CD4-positive, alpha-beta T cell treated with Interleukin-4 for 4 hours (primary cell): ENCODE measurements at regions not wholly inside any gene's neighbourhood (a gene's known extent, or its start where the extent isn't known, plus 50 kb on each side); places are given as distances from the start of the nearest gene placed in this dataset.
"Not testable (repeated sequence)": the region's sequence is repeated elsewhere in the genome, so short reads cannot be mapped to it uniquely, and the experiment has no call there.

ENCODE experiments used
- DNase-seq: peaks from one replicate; pipeline ENCODE4 v3.0.0-alpha.2; 2020

DNA sequence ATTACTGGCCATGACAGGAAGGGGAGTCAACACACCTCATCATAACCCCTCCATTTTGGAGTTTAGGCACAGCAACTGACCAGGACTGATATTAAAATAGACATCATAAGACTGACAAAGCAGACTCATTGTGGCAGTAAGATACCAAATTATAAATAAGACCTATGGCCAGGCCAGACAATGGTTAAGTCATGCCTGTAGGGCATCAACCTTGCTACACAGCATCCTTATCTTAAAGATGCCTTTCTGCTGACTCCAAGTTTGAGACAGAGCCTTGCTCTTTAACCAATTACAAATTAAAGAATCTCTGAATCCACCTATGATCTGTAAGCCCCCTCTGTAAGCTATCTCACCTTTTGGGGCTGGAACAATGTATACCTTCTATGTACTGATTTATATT, 65.5 kb downstream of the VCX2 start:
- no peak for DNase-seq

DNA sequence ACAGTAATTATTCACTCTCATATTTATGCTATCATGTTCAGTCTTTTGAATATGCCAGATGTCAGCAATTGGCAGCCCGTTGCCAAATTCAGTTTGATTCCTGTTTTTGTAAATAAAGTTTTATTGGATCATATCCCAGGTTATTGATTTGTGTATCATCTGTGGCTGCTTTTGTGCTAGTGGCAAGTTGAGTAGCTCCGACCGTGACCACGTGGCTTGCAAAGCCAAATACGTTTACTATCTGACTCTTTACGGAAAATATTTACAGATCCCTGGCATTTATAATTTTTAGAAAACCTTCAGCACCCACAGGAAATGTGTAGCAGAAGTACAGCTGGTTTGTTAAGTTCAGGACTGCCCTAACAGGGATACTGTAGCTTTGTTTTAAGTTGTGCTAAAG, 67.4 kb downstream of the VCX2 start:
- no peak for DNase-seq

DNA sequence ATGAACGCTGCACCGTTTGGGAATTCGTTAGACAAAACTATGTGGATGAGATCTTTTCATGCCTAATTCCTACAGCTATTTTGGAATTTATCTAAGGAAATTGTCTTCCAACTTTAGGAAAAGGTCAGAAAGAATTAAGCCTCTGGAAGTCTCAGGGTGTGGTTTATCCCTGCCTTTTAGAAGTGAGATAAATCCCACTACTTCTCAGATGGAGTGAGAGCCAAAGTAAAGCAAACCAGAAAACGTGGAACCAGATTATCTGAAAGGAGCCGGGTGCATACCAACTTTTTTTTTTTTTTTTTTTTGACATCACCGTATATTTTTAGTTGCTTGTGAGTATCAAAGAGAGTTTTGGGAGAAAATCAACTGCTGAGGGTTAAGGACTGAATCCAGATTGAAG, 79.6 kb downstream of the VCX2 start:
- DNase-seq, result no peak

DNA sequence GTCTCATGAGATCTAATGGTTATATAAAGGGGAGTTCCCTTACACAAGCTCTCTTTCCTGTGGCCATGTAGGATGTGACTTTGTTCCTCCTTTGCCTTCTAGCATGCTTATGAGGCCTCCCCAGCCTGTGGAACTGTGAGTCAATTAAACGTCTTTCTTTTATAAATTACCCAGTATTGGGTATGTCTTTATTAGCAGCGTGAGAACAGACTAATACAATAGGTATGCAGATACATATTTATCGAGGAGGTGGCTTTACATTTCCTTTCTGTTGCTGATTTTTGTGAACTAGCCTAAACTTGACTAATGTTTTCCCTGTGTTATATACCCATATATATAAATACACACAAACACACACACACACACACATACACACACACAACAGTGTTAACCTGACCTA, 80.2 kb downstream of the VCX2 start:
- no peak for DNase-seq

DNA sequence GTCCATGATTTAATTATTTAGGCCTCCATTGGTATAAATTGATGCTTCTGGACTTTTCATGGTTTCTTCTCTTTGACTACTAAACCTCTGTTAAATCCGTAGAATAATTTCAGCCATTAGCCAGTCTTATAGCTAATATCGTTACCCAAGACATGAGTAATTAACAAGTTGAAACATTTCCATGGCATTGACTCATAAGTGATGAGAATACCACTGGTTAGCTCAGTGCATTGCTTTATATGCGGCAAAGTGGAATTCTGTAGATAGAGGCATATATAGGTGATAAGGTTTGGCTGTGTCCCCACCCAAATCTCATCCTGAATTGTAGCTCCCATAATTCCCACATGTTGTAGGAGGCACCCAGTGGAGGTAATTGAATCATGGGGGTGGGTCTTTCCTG, 80.6 kb downstream of the VCX2 start:
- no peak for DNase-seq

DNA sequence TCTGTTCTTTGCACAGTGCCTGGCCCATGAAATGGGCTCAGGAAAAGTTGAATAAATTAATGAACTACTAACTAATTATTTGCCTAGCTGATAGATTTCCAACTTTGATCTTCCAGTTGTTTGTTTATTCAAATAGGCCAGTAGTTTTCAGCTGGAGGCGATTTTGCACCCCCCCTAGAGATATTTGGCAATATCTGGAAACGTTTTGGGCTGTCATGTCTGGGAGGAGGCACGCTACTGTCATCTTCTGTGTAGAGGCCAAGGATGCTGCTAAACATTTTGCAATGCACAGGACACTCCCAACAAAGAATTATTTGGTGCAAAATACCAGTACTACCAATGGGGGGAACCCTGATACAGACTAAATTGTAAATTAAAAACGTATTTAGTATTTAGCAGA, 81.9 kb downstream of the VCX2 start:
- DNase-seq, result no peak

DNA sequence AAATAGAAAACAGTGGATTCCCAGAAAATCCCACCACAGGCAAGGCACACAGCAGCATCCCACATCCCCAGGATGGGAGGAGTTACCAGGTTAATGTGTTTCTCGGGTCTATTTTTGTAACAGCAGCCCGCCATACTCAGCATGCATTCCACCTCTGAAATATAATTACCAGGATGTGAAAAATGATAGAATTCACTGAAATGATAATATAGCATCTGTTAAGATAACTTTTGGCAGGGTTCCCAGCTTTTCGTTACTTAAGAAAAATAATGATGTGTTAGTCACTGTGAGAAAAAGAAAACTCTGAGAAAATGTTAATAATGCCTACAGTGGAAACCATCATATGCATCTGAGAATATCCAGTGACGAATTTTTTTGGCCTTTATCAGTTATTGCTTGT, 87.1 kb downstream of the VCX2 start:
- no peak for DNase-seq

DNA sequence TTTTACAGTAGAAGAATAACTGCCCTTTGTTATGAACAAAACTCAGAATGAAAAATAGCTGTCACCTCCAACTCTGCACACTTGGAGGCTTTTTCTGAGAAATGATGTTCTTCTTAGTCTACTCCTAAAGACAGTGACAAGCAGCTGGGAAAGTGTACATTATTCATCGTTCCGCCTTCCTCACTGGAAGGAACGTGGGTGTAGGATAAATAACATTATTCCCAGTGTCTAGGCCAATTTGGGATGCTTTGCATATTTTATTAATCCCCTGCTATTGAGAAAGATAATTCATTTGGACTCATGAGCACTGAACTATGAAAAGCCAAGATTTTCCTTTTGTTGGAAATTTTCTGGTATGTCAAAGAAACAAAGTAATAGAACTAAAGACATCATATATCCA, 87.8 kb downstream of the VCX2 start:
- no peak for DNase-seq

DNA sequence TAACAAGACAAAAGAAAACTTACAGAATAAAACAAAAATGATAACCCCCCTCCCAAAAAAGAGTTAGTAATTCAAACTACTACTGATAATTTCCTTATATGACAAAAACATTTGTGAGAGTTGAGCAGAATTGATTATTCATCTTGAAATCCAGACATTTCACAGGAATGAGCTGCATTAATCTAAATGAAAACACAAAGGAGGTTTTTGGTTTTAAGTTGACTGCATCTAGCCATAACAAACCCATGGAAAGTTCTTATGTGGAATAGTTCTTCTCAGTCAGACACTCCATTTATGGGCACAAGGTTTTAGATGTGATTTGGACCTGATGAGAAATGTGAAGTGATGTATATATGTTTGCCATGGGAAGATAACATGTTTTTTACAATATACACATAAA, 95.4 kb downstream of the VCX2 start:
- no peak for DNase-seq

DNA sequence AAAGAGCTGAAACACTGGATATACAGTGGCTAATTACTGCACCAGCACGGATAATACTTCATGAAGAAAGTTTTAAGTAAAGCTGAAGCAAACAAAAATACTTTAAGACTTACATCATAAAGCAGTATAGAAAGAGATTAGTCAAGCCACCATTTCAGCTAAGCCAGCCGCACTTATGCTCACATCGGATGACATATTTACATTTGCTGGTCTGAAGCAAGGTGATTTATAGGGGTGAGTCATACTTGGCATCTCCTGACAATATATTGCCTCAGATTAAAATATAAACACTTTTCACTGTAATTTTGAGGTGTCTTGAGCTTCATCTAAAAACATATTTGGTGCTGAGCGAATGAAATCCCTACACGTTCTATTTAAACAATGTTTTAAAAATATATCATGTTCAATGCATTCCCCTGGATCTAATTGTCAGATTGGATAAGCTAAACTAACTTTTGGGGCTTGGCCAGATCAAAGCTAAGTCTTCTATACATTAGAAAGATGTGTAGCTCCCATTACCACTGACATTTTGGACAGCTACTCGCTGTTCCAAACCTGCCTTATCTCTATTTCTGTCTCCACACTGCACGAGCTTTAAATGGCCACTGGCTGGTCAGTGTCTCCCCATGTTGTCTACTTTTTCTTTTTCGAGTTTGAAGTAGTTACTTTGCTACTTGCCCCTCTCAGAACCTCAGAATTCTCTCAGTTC, 103.2 kb downstream of the VCX2 start:
- DNase-seq, result no peak

DNA sequence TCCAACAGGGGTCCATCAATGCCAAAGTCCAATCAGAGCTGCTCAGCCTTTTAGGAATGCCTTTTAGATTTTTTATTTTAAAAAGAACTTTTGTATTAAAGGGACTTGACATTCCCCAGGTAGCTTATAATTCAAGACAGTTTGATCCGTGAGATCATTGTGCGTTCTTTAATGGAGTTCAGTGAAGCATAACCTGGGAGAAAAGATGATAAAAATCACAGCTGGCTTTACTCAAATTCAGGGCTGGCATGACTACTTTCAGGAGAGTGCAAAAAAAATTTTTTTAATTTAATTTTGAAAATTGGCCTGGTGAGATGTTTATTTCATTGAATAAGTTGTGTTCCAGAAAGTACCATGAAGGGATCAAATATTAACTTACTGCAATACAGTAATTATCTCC, 118.2 kb downstream of the VCX2 start:
- no peak for DNase-seq

DNA sequence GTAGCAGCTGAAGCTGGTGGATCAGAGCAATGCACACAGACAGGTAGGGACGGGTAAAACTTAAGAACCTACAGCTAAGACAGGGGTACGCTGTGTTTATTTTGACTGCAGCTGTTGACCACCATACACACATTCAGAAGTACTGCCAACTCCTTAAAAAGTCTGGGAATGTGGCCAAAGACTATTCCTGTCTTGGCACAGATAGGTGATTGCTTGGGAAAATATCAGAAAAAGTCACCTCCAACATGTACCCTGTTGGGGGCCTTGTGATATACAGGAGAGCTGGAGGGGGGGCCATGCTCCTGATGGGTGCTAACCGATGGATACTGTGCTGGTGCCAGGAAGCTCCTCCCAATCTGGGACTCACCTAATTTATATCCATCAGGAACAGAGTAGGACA, 121.2 kb downstream of the VCX2 start:
- DNase-seq, result no peak

DNA sequence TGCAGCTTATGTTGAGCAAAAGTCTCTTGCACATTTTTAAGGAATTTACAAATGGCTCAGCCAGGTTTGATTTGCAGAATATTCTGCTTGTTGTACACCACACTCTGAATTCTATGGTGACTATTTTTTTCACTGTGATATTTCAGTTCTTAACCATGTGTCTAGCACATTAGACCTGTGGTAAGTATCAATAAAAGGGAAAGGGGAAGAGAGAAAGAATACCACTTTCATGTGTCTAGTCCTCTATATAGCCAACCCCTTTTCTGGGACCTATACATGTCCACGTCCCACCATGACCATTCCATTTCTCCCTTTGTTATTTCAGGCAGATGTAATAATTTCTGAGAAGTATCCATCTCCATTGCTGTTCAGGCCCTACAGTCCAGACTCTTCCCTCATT, 121.3 kb upstream of the PNPLA4 start:
- no peak for DNase-seq

DNA sequence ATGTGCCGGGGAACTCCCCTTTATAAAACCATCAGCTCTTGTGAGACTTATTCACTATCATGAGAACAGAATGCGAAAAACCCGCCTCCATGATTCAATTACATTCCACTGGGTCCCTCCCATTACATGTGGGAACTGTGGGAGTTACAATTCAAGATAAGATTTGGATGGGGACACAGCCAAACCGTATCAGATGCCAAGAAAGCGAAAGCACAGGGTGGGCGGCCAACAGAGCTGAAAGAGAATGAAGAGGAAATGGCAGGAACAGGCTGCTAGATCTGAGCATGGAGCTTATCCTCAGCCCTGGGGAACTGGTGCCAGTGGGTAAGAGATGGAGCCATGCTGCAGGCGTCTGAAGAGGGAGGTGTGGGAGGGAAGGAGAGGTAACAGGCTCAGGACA, 117.7 kb upstream of the PNPLA4 start:
- no peak for DNase-seq

DNA sequence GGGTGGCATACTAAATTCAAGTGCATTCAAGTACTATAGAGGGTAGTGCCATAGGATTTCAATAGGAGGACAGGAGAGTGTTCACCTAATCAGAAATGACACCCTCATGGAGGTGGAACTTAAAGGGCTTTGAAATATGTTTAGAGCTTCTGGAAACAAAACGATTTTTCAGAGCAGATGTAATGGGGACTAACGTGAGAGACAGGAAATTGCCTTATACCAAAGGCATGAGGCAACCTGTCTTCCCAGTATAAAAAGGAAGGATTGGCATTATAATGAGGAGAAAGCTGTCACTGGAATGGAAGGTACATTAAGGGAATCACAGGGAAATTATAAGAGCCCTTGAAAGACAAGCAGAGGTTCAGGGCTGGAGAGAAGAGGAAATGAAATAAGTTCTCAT, 116.3 kb upstream of the PNPLA4 start:
- no peak for DNase-seq

DNA sequence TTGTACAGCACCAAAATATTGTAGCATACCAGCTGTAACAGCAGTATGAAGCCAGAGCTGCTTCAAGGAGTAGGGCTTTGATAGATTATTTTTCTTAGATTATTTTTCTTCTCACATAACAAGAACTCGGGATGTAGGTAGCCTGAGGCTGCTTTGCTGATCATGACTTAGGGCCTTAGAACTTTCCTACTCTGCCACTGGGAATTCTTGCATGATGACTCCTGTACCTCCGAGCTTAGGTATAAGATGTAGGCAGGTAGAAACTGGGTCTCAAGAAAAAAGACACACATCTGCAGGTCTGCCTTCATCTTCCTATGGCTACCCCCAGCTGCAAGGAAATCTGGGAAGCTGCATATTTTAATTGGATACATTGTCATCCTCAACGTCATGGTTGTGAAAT, 115.9 kb upstream of the PNPLA4 start:
- DNase-seq, result no peak

DNA sequence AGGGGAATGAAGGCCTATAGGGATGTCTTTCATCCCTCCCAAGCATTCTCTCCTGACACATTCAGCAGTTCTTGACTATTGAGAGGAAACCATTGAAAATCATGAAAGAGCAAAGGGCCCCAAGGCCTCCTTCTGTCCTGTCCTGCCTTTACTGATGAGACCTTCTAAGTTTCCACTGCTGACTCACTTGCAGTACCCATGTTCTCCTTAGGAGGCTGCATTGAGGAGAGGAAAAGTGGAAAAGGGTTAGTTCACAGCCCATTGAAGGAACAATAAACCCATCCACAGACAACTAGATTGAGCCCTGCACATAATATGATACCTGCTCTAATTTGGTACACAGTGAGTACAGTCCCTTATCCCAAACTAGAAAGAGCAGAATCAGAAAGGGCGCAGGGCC, 115.1 kb upstream of the PNPLA4 start:
- no peak for DNase-seq

DNA sequence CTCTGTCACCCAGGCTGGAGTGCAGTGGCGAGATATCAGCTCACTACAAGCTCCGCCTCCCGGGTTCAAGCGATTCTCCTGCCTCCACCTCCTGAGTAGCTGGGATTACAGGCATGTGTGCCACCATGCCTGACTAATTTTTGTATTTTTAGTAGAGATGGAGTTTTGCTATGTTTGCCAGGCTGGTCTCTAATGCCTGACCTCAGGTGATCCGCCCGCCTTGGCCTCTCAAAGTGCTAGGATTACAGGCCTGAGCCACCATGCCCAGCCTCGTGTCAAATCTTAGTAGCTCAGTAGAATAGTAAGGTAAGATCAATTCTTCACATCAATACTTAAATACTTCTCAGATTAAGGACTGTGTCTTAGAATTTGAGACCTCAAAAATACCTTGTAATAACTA, 112.5 kb upstream of the PNPLA4 start:
- DNase-seq, result not testable (repeated sequence)

DNA sequence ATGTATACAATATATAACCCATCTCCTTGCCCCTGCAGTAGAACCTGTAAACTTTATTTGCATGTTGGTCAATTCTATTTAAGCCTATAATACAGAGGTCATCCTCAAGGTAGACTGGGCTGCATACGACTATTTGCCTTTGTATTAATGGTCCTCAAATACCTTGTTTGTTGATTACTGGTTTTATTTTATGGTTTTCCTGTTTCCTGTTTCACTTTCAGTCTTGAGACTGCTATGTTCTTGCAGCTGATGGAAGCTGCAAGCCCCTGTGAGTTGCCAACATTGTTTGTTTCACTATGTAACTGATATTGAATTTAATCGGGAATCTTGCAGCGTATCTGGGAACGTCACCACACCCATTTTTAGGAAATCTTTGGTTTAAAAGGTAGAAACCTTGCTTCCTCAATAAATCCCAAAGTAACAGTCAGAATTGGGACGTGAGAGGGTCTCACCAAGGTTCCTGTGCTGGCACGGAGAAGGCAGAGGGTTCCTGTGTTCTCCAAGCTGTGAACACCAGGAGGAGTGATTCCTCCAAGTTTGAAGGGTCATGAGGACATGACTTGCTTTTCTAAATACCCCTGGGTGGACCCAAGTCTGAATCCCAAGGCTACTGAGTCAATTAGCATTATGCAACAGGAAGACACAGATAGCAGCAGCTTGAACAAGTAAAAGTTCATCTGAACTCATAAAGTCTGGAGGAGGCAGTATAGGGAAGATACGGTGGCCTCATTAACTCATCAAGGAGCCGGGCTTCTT, 110.6 kb upstream of the PNPLA4 start:
- DNase-seq, result peak; percentile 0

DNA sequence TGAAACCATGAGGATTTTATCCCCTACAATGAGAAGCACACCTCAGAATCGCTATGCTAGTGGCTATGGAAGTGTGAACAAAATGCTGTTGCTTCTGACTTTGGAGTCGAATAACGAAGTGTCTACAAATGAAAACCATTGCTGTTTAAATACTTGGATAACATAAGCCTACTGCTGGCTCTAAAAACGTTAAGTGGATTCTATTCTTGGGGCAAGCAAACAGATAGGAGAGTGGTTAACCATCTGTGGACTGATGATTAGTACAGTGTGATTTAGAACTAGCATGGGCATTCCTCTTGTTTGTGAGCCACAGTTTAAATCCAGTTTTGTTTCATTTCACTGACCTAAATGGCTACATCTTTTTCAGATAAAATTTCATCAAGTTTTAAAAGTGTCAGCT, 109.7 kb upstream of the PNPLA4 start:
- DNase-seq, result no peak

DNA sequence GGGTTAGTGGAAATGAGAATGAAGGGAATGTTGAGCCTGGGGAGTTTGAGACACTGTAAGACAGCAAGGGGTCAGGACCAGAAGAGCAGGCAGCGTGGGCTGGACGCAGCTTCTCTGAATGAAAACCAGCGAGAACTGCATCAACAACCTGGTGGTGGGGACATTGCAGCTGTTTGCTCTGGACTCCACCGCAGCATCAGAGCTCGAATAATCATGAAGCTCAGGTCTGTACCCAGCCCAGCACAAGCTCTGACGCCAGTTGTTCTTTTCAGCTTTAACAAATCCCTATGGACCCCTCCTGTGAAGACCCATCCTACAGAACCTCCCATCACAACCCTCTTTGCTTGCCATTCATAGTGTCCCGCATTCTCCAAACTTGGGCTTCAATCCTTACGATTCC, 106.8 kb upstream of the PNPLA4 start:
- no peak for DNase-seq

DNA sequence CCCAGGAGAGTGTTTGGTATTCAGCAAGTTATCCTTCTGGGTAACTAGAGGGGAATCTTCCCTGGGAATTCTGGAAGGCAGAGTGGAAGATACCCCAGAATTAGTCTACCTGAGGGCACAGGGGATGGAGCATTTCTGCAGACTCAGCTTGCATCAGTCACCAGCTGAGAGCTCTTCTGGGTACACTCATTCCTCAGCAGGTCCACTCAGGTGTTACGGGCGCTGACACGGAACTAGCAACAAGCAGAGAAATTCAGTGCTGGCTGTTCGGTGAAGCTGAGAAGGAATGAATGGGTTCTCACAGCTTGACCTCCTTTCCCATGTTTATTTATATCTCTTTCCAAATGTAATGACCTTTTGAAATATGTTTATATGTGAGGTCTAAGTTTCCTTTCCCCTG, 106.0 kb upstream of the PNPLA4 start:
- no peak for DNase-seq

DNA sequence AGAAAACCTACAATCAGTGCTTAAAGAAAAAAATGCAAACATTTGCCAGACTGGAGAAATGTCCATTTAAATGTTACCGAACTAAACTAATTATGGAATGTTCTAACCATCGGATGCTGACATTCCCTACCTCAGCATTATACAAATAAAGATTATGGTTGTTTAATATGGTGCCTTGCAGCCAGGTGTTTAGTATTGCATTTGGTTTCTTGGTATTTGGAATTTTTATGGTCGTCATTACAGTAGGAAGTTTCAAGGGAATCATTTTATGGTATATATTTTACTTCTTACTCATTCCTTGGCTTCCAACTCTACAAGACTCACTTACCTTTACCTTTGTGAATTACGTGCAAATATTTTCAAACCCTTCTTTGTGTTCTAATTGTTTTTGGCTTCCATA, 103.1 kb upstream of the PNPLA4 start:
- DNase-seq, result no peak

DNA sequence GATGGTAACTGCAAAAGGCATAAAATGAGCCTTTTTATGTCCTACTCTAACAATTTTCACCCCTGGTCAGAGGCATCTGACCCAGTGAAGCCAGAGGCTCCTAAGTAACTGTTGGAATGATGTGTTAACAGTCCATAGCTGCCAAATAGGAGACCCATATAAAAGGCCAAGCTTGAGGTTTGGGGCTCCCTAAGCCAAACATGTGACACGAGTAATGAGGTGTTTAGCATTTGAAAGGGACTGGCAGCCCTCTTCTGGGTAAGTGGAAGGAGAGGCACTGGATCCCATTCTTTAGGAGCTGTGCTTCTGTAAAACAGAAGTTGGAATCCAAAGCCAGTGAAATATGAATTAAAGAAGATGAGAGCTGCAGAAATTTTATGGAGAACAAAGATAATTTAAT, 100.6 kb upstream of the PNPLA4 start:
- no peak for DNase-seq

DNA sequence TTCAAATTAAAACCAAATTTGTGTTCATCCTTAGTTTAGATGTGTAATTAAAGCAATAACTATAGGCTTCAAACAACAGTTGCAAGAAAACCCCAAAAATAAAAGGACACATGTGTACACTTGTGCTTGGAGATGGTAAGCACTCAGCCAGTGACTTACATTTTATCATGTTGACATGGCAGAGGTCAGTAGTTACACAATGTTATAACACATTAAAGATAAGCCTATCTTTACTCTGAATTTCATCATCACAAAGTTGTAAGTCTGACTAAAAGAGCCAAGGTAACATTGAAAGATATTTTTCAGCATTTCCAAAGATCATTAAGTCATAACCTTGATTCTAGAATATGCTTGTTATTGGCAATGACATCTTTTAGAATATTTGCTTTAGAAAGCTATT, 98.5 kb upstream of the PNPLA4 start:
- no peak for DNase-seq
